Astrocyte of the spinal cord (primary cell): ENCODE measurements at regions not wholly inside any gene's neighbourhood (a gene's known extent, or its start where the extent isn't known, plus 50 kb on each side); places are given as distances from the start of the nearest gene placed in this dataset.
A peak's percentile ranks its signal among the peaks of the same experiment; 100 is the strongest.

Source experiments
- DNase-seq: peaks from one replicate; pipeline ENCODE4 v3.0.0; 2011; ENCODE audit warnings: low read depth, low spot score
- H3K4me3 ChIP-seq: 2 replicates; pipeline ENCODE4 v1.5.1; 2011; ENCODE audit warnings: low read depth, mild to moderate bottlenecking, low read length, moderate library complexity
- in situ Hi-C: cut with HindIII; loops from 2 replicates; pipeline ENCODE4 v1.10.0; 2017; ENCODE audit warnings: low sequenced_read_pairs
- TF ChIP-seq, protein P1 (sequence below): IDR thresholded peaks from 2 replicates; pipeline ENCODE4 v1.5.1; 2012; ENCODE audit warnings: low read depth, mild to moderate bottlenecking, low read length, inconsistent platforms

DNA sequence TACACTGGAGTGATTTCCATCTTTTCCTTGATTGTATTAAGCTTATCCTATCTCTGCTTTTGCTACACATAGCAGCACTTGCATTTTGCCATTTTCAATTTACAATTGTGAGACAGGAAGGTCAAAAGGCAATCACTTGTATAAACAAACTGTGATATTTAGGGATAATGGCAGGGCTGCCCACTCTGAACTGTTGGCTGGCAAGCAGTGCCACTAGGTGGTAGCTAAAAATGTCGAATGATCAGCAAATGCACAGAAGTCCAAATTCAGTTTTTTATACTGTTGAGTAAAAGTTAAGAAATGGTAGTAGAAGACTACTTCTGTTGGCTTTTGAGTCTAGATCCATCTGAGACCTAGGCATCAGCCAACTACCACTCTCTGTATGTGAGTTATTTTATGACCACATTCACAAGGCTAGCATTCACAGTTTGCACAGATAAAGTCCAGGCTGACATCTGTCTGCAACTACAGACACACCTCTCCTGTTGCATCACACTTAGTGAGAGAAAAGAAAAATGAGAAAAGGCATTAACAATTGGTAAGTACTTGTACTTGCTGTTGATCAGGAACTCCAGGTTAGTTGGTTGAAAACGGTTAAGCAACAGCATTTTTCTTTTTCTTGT, 108.8 kb upstream of the ASTN2 start:
- TF ChIP-seq, protein P1, sequence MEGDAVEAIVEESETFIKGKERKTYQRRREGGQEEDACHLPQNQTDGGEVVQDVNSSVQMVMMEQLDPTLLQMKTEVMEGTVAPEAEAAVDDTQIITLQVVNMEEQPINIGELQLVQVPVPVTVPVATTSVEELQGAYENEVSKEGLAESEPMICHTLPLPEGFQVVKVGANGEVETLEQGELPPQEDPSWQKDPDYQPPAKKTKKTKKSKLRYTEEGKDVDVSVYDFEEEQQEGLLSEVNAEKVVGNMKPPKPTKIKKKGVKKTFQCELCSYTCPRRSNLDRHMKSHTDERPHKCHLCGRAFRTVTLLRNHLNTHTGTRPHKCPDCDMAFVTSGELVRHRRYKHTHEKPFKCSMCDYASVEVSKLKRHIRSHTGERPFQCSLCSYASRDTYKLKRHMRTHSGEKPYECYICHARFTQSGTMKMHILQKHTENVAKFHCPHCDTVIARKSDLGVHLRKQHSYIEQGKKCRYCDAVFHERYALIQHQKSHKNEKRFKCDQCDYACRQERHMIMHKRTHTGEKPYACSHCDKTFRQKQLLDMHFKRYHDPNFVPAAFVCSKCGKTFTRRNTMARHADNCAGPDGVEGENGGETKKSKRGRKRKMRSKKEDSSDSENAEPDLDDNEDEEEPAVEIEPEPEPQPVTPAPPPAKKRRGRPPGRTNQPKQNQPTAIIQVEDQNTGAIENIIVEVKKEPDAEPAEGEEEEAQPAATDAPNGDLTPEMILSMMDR: no peak
- in situ Hi-C loops: no loop called here
- no peak for DNase-seq
- no peak overlapping the region for H3K4me3 ChIP-seq

DNA sequence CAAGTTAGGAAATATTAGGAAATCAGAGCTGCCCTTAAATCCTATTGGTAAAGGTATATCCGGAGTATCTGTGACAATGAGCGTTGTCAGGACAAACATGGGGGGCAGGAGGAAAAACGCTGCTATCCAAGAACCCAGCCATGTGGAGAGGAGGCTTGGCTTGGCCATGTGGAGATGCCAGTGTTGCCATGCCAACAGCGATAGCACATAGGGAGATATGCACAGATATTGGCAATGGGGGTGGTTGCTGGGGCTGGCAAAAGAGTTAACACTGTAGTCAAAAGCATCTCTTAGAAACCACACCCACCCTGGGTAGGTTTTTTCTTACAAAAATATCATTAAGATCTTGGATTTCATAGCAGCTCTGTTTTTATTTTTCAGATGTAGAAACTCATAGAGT, 106.4 kb upstream of the ASTN2 start:
- DNase-seq: no peak
- no peak overlapping the region for H3K4me3 ChIP-seq
- in situ Hi-C loops: no loop called here
- TF ChIP-seq, protein P1: no peak

DNA sequence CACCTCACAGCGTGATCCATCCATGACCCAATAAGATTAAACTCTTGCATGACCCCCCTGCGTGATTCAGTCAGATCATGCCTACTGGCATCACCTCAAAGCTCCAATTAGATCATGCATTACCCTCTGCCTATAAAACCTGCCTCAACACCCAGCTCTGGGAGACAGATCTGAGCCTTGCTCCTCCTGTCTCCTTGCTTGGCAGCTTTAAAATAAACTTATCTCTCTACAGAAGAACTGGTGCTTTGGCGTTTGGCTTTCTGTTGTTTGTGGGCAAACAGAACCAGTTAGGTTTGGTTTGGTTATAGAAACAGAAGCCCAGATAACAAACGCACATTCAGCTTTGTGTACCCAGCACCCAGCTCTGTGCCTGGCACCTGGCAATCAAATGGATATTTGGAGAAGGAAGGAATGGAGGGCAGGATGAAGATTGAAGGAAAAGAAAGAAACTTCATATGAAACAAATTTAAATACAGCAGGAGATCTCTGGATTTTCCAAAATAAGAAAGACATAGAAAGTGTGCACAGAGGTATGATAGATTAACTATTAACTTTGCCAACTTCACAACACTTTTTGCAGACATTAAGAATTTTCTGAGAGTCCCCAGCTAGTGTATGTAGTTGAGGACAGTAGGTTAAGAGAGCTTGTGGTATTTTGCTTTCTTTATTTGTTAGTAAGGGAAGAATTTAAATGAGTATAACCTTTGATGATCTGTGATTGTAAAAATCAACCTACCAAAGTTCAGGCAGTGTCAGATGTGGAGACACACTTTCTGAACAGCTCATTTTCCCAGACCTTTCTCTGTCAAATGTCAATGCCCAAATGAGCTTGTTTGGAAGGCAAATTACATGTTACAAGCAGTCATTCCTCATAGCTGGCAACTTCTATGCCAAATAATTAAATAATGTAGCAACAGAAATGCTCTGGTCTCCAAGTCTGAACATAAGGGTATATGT, 102.1 kb upstream of the ASTN2 start:
- TF ChIP-seq, protein P1: no peak
- in situ Hi-C loops: no loop called here
- no peak overlapping the region for H3K4me3 ChIP-seq
- no peak for DNase-seq

GRCh38 chr9:117511852-117512481, 97.1 kb upstream of the ASTN2 start:
- TF ChIP-seq, protein P1: no peak
- no peak for DNase-seq
- H3K4me3 ChIP-seq: no peak overlapping the region
- in situ Hi-C loops: no loop called here

DNA sequence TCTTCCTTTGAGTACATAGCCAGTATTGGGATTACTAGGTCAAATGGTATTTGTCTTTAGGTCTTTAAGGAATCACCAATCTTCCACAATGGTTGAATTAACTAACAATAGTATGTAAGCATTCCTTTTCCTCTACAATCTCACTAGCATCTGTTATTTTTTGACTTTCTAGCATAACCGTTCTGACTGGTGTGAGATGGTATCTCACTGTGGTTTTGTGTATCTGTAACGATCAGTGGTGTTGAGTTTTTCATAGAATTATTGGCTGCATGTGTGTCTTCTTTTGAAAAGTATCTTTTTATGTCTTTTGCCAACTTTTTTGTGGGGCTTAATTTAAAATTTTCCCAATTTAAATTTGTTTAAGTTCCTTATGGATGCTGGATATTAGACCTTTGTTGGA, 81.5 kb upstream of the ASTN2 start:
- no peak for DNase-seq
- in situ Hi-C loops: no loop called here
- TF ChIP-seq, protein P1: no peak
- H3K4me3 ChIP-seq: no peak overlapping the region

- TF ChIP-seq, protein P1: no peak
- peak; percentile 13 for DNase-seq
- H3K4me3 ChIP-seq: no peak overlapping the region
- in situ Hi-C loops: no loop called here
Observed at GRCh38 chr9:117494401-117495090, 79.7 kb upstream of the ASTN2 start.
